Trophoblast cell (in vitro differentiated cells and primary cell): ENCODE measurements at regions not wholly inside any gene's neighbourhood (a gene's known extent, or its start where the extent isn't known, plus 50 kb on each side); places are given as distances from the start of the nearest gene placed in this dataset.

Experiments
- DNase-seq, 2 donors: peaks; one replicate each; pipeline ENCODE4 v3.0.0-alpha.2; 2016
- H2AFZ ChIP-seq: 2 replicates; pipeline ENCODE4 v1.6.1; 2013; ENCODE audit warnings: low read length, moderate library complexity, mild to moderate bottlenecking; ENCODE audit not compliant: insufficient read depth, poor library complexity
- H2AK5ac ChIP-seq: 2 replicates; pipeline ENCODE4 v1.6.1; 2013; ENCODE audit warnings: mild to moderate bottlenecking, low read length
- H2BK120ac ChIP-seq: 2 replicates; pipeline ENCODE4 v1.6.1; 2013; ENCODE audit warnings: low read length, mild to moderate bottlenecking, moderate library complexity; ENCODE audit not compliant: insufficient read depth, poor library complexity
- H2BK12ac ChIP-seq: 2 replicates; pipeline ENCODE4 v1.6.1; 2013; ENCODE audit warnings: mild to moderate bottlenecking, low read length, moderate library complexity
- H2BK5ac ChIP-seq: 2 replicates; pipeline ENCODE4 v1.6.1; 2013; ENCODE audit warnings: low read length, low read depth, moderate library complexity, mild to moderate bottlenecking; ENCODE audit not compliant: poor library complexity
- H3K14ac ChIP-seq: 2 replicates; pipeline ENCODE4 v1.6.1; 2013; ENCODE audit warnings: mild to moderate bottlenecking, low read length
- H3K18ac ChIP-seq: 2 replicates; pipeline ENCODE4 v1.6.1; 2013; ENCODE audit warnings: mild to moderate bottlenecking, low read length
- H3K23ac ChIP-seq: 2 replicates; pipeline ENCODE4 v1.6.1; 2013; ENCODE audit warnings: low read length
- H3K27ac ChIP-seq: 2 replicates; pipeline ENCODE4 v1.5.1; 2013; ENCODE audit warnings: low read depth, mild to moderate bottlenecking, inconsistent platforms, low read length, moderate library complexity
- H3K27me3 ChIP-seq: 2 replicates; pipeline ENCODE4 v1.6.1; 2013; ENCODE audit warnings: inconsistent platforms, mild to moderate bottlenecking, low read length, moderate library complexity; ENCODE audit not compliant: insufficient read depth
- H3K36me3 ChIP-seq, 2 experiments: 1 replicate in 1 of 2; 2 replicates in 1 of 2; pipeline ENCODE4 v1.6.1; 2013; ENCODE audit warnings: low read length in 2 of 2, mild to moderate bottlenecking in 2 of 2, moderate library complexity in 1 of 2; ENCODE audit not compliant: insufficient read depth in 2 of 2, control insufficient read depth in 1 of 2
- H3K4ac ChIP-seq: 2 replicates; pipeline ENCODE4 v1.6.1; 2013; ENCODE audit warnings: low read depth, mild to moderate bottlenecking, low read length, moderate library complexity
- H3K4me1 ChIP-seq, 2 experiments: 1 replicate in 1 of 2; 2 replicates in 1 of 2; pipeline ENCODE4 v1.6.1; 2013; ENCODE audit warnings: low read length in 2 of 2, mild to moderate bottlenecking in 2 of 2, moderate library complexity in 1 of 2; ENCODE audit not compliant: insufficient read depth in 2 of 2, control insufficient read depth in 1 of 2
- H3K4me2 ChIP-seq: 2 replicates; pipeline ENCODE4 v1.6.1; 2013; ENCODE audit warnings: inconsistent platforms, mild to moderate bottlenecking, low read length, moderate library complexity
- H3K4me3 ChIP-seq: 2 replicates; pipeline ENCODE4 v1.5.1; 2013; ENCODE audit warnings: mild to moderate bottlenecking, low read depth, low read length, inconsistent platforms
- H3K79me1 ChIP-seq: one replicate; pipeline ENCODE4 v1.6.1; 2013; ENCODE audit warnings: low read length
- H3K79me2 ChIP-seq: 2 replicates; pipeline ENCODE4 v1.6.1; 2013; ENCODE audit warnings: low read length, mild to moderate bottlenecking; ENCODE audit not compliant: control insufficient read depth, insufficient read depth, poor library complexity
- H3K9ac ChIP-seq: 2 replicates; pipeline ENCODE4 v1.6.1; 2013; ENCODE audit warnings: mild to moderate bottlenecking, low read length
- H3K9me3 ChIP-seq: 2 replicates; pipeline ENCODE4 v1.6.1; 2013; ENCODE audit warnings: low read depth, mild to moderate bottlenecking, control low read depth, inconsistent platforms, low read length; ENCODE audit not compliant: insufficient read depth
- H4K12ac ChIP-seq: 2 replicates; pipeline ENCODE4 v1.6.1; 2013; ENCODE audit warnings: low read depth, mild to moderate bottlenecking, low read length, moderate library complexity
- H4K8ac ChIP-seq: 2 replicates; pipeline ENCODE4 v1.6.1; 2013; ENCODE audit warnings: low read depth, mild to moderate bottlenecking, low read length, moderate library complexity
- H4K91ac ChIP-seq: one replicate; pipeline ENCODE4 v1.6.1; 2013; ENCODE audit warnings: low read depth, mild to moderate bottlenecking, low read length, moderate library complexity
- WGBS: extraction: QIAGEN DNeasy Blood & Tissue Kit; methylation state at CpG from one replicate; pipeline ENCODE4 v1.1.7; 2013; ENCODE audit warnings: missing lambda C conversion rate; ENCODE audit not compliant: insufficient read length, insufficient coverage; ENCODE audit errors: extremely low coverage; 5-methylcytosine and 5-hydroxymethylcytosine counted together

DNA sequence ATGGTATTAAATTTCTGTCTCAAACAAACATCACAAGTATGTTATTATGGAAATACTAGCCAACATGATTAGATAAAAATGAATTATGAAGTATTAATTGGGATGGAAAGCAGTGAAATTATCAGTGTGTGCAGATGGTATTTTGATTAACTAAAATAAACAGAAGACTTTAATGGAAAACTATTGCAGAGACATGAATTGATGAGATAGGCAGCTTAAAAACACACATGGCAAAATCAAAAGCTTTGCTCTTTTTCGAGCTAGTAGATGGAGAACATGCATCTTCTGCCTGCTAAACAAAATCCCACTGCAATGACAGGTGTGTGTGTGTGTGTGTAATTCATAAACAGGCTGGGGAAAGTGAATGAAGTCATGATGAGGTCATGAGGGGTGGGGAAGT lies 426.2 kb downstream of the MTRR start:
- Histone ChIP-seq H3K9me3 (peaks cover 1% of the 10 kb centered on the region), H3K9ac (no peak overlapping the region), H2BK120ac (no peak overlapping the region), H3K79me2 (no peaks in the 10 kb centered on the region), H3K4ac (no peak overlapping the region), H3K18ac (no peak overlapping the region), H3K27ac (no peak overlapping the region), H4K12ac (no peak overlapping the region), H2BK12ac (no peak overlapping the region), H2AFZ (no peak overlapping the region), H4K8ac (no peak overlapping the region), H2BK5ac (no peak overlapping the region), H3K23ac (no peak overlapping the region), H4K91ac (no peak overlapping the region), H3K27me3 (no peaks in the 10 kb centered on the region), H3K4me2 (no peak overlapping the region), H3K36me3 (no peaks in the 10 kb centered on the region), H3K4me1 (no peaks in the 10 kb centered on the region), H2AK5ac (no peak overlapping the region), H3K14ac (no peak overlapping the region), H3K79me1 (no peaks in the 10 kb centered on the region), H3K4me3 (no peak overlapping the region)
- no CpG with 5 or more reads among the region's 1 CpG for WGBS
- DNase-seq: no peak

DNA sequence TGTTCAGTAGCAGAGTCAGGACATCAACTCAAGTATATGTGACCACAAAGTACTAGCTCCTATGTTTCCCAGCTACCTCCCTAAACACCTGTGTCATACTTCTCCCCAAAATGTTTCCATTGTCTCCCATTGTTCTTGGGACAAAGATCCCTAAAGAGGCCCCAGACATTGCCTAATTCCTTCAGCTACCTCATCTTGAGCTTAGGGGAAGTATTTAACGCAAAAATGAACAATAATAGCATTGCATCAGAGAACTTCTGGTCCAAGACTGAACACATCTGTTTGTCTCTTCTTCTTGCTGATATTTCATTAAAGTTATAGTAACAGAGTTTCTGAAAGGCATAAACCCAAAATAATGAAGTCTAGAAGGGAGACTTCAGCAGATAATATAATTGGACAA lies 430.8 kb downstream of the MTRR start:
- no peaks in the 10 kb centered on the region for H3K4me1 ChIP-seq
- no peak overlapping the region for H4K91ac ChIP-seq
- peaks cover 1% of the 10 kb centered on the region for H3K9me3 ChIP-seq
- H3K9ac ChIP-seq: no peak overlapping the region
- DNase-seq: no peak
- H2AFZ ChIP-seq: no peak overlapping the region
- WGBS: no CpG with 5 or more reads among the region's 1 CpG
- H3K4me2 ChIP-seq: no peak overlapping the region
- H3K4ac ChIP-seq: no peak overlapping the region
- no peak overlapping the region for H3K23ac ChIP-seq
- H2AK5ac ChIP-seq: no peak overlapping the region
- no peak overlapping the region for H2BK5ac ChIP-seq
- no peaks in the 10 kb centered on the region for H3K36me3 ChIP-seq
- H2BK120ac ChIP-seq: no peak overlapping the region
- no peaks in the 10 kb centered on the region for H3K27me3 ChIP-seq
- no peaks in the 10 kb centered on the region for H3K79me1 ChIP-seq
- no peak overlapping the region for H3K27ac ChIP-seq
- H3K14ac ChIP-seq: no peak overlapping the region
- no peaks in the 10 kb centered on the region for H3K79me2 ChIP-seq
- no peak overlapping the region for H4K8ac ChIP-seq
- H3K18ac ChIP-seq: no peak overlapping the region
- no peak overlapping the region for H2BK12ac ChIP-seq
- H4K12ac ChIP-seq: no peak overlapping the region
- H3K4me3 ChIP-seq: no peak overlapping the region

DNA sequence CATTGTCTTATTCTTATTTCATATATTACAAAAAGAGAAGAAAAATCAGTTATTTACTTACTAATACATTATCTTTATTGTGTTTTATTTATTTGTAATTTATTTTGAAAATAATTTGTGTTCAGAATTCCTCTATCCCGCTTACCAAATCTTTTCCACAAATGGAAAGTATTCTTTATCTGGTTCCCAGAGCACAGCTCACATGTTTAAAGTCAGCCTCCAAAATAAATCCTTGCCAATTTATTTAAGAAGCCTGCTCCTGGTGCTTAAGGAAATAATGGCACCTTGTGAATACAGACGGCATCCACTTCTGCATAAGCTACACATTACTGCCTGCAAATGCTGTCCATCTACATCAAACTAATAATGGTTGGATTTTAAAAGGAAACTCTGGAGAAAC lies 435.4 kb downstream of the MTRR start:
- H3K27ac ChIP-seq: no peak overlapping the region
- no peak for DNase-seq
- H3K4me3 ChIP-seq: no peak overlapping the region
- no peak overlapping the region for H2AK5ac ChIP-seq
- no peak overlapping the region for H4K8ac ChIP-seq
- H3K4me1 ChIP-seq: no peaks in the 10 kb centered on the region
- no peak overlapping the region for H2BK12ac ChIP-seq
- no peak overlapping the region for H3K23ac ChIP-seq
- H2BK120ac ChIP-seq: no peak overlapping the region
- H3K9ac ChIP-seq: no peak overlapping the region
- no peak overlapping the region for H3K4me2 ChIP-seq
- no peaks in the 10 kb centered on the region for H3K79me2 ChIP-seq
- H3K9me3 ChIP-seq: peaks cover 2% of the 10 kb centered on the region
- H2AFZ ChIP-seq: no peak overlapping the region
- no peak overlapping the region for H4K12ac ChIP-seq
- H3K4ac ChIP-seq: no peak overlapping the region
- no peak overlapping the region for H2BK5ac ChIP-seq
- no peaks in the 10 kb centered on the region for H3K27me3 ChIP-seq
- no peak overlapping the region for H3K18ac ChIP-seq
- no peak overlapping the region for H3K14ac ChIP-seq
- no peak overlapping the region for H4K91ac ChIP-seq
- no peaks in the 10 kb centered on the region for H3K36me3 ChIP-seq
- no peaks in the 10 kb centered on the region for H3K79me1 ChIP-seq
- WGBS: no CpG with 5 or more reads among the region's 2 CpGs

DNA sequence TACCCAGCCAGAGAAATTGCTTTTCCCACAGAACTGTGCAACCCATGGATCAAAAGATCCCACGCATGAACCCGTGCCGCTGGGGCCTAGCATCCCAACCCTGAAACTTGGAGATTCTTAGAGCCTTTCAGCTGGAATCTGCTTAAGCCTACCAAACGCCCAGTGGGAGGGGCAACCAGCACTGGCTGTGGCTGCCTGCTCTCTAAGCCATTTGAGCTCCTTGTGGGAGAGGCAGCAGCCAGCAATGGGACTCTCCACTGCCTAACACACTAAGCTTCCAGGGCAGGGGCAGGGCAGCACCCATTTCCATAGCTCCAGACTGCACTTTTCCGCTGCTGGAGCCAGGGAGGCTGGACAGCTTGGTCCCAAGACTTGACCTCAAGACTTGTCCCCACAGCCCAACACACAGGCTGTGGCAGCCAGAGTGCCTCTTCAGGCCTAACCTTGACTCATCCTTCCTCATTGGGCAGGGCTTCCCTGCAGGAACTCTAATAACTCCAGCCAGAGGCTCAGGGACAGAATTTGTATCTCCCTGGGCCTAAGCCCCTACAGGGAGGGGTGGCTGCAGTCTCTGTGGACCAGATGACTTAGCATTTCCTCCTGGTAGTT lies 437.4 kb downstream of the MTRR start:
- no peaks in the 10 kb centered on the region for H3K79me1 ChIP-seq
- H3K23ac ChIP-seq: no peak overlapping the region
- H2BK12ac ChIP-seq: no peak overlapping the region
- H4K12ac ChIP-seq: no peak overlapping the region
- no peak overlapping the region for H3K14ac ChIP-seq
- H3K9me3 ChIP-seq: peaks cover 2% of the 10 kb centered on the region
- H2BK5ac ChIP-seq: no peak overlapping the region
- H3K27me3 ChIP-seq: no peaks in the 10 kb centered on the region
- no peak overlapping the region for H3K9ac ChIP-seq
- no peak overlapping the region for H2AFZ ChIP-seq
- H3K79me2 ChIP-seq: no peaks in the 10 kb centered on the region
- no peak overlapping the region for H2AK5ac ChIP-seq
- H3K4me3 ChIP-seq: no peak overlapping the region
- no peak overlapping the region for H4K91ac ChIP-seq
- no peaks in the 10 kb centered on the region for H3K4me1 ChIP-seq
- no peak overlapping the region for H3K4me2 ChIP-seq
- H3K4ac ChIP-seq: no peak overlapping the region
- DNase-seq: no peak
- H3K18ac ChIP-seq: no peak overlapping the region
- no CpG with 5 or more reads among the region's 5 CpGs for WGBS
- no peak overlapping the region for H3K27ac ChIP-seq
- no peaks in the 10 kb centered on the region for H3K36me3 ChIP-seq
- no peak overlapping the region for H4K8ac ChIP-seq
- H2BK120ac ChIP-seq: no peak overlapping the region
